GM23338 (cell line): ENCODE measurements at regions not wholly inside any gene's neighbourhood (a gene's known extent, or its start where the extent isn't known, plus 50 kb on each side); places are given as distances from the start of the nearest gene placed in this dataset.

Source experiments
- ATAC-seq: fragments of 200-7000 bp; cut with Tn5 transposase; 3 replicates; pipeline ENCODE4 v1.9.1; 2020
- DNase-seq: peaks from one replicate; pipeline ENCODE4 v3.0.0-alpha.2; 2015; ENCODE audit warnings: low spot score
- H2AFZ ChIP-seq: fragments of 200-600 bp; sonication (generic); 2 replicates; pipeline ENCODE4 v1.8.0; 2016; ENCODE audit warnings: antibody characterized with exemption, mild to moderate bottlenecking, moderate library complexity
- H3F3A ChIP-seq: fragments of 200-600 bp; sonication (generic); replicated peaks from 2 replicates; pipeline ENCODE4 v1.8.0; 2017; ENCODE audit warnings: antibody characterized with exemption, mixed run types, low read depth
- H3K27ac ChIP-seq: fragments of 200-600 bp; sonication (generic); 2 replicates; pipeline ENCODE4 v1.6.1; 2016; ENCODE audit warnings: low read depth
- H3K27me3 ChIP-seq: fragments of 200-600 bp; sonication (generic); 2 replicates; pipeline ENCODE4 v1.8.0; 2016; ENCODE audit warnings: mild to moderate bottlenecking, mixed run types, moderate library complexity; ENCODE audit not compliant: insufficient read depth
- H3K36me3 ChIP-seq: fragments of 200-600 bp; sonication (generic); 2 replicates; pipeline ENCODE4 v1.8.0; 2016; ENCODE audit warnings: mild to moderate bottlenecking; ENCODE audit not compliant: insufficient read depth
- H3K4me1 ChIP-seq: fragments of 200-600 bp; sonication (generic); 2 replicates; pipeline ENCODE4 v1.8.0; 2016; ENCODE audit warnings: mild to moderate bottlenecking, moderate library complexity; ENCODE audit not compliant: insufficient read depth
- H3K4me2 ChIP-seq: fragments of 200-600 bp; sonication (generic); 2 replicates; pipeline ENCODE4 v1.7.1; 2017; ENCODE audit warnings: mixed run types
- H3K4me3 ChIP-seq: fragments of 200-600 bp; sonication (generic); 2 replicates; pipeline ENCODE4 v1.6.1; 2016; ENCODE audit warnings: mixed run types
- H3K79me2 ChIP-seq: fragments of 200-600 bp; sonication (generic); replicated peaks from 2 replicates; pipeline ENCODE4 v1.8.0; 2017; ENCODE audit warnings: mild to moderate bottlenecking; ENCODE audit not compliant: insufficient read depth
- H3K9me2 ChIP-seq: fragments of 200-600 bp; sonication (generic); 2 replicates; pipeline ENCODE4 v1.8.0; 2017; ENCODE audit not compliant: insufficient read depth
- H4K20me1 ChIP-seq: fragments of 200-600 bp; sonication (generic); replicated peaks from 2 replicates; pipeline ENCODE4 v1.8.0; 2017; ENCODE audit warnings: mild to moderate bottlenecking; ENCODE audit not compliant: insufficient read depth
- H3K27ac Mint-ChIP-seq: 2 replicates; pipeline ENCODE4 v1.8.0; 2020; ENCODE audit warnings: inconsistent platforms, mild to moderate bottlenecking, moderate library complexity, mixed read lengths
- H3K27me3 Mint-ChIP-seq: 3 replicates; pipeline ENCODE4 v1.8.0; 2022; ENCODE audit warnings: low read depth, mild to moderate bottlenecking, moderate library complexity, mixed read lengths, inconsistent platforms; ENCODE audit not compliant: insufficient read depth, poor library complexity
- H3K36me3 Mint-ChIP-seq: 3 replicates; pipeline ENCODE4 v1.8.0; 2021; ENCODE audit warnings: low read depth, mild to moderate bottlenecking, inconsistent platforms, moderate library complexity, mixed read lengths
- H3K4me1 Mint-ChIP-seq: 3 replicates; pipeline ENCODE4 v1.8.0; 2020; ENCODE audit warnings: mild to moderate bottlenecking, inconsistent platforms, mixed read lengths
- H3K4me3 Mint-ChIP-seq: 3 replicates; pipeline ENCODE4 v1.8.0; 2021; ENCODE audit warnings: moderate library complexity, mild to moderate bottlenecking, inconsistent platforms, mixed read lengths
- H3K9me3 Mint-ChIP-seq: 3 replicates; pipeline ENCODE4 v1.8.0; 2020; ENCODE audit warnings: moderate library complexity, mild to moderate bottlenecking, inconsistent platforms, mixed read lengths
- JUNB ChIP-seq: IDR thresholded peaks from one replicate; pipeline ENCODE4 v1.6.1; 2016; ENCODE audit warnings: antibody characterized with exemption; ENCODE audit not compliant: unreplicated experiment
- NANOG ChIP-seq: IDR thresholded peaks from 2 replicates; pipeline ENCODE4 v1.6.1; 2016; ENCODE audit warnings: antibody characterized with exemption, borderline replicate concordance
- ZNF114 ChIP-seq: fragments of 250-450 bp; sonication (Bioruptor Pico); IDR thresholded peaks from 2 replicates; pipeline ENCODE4 v1.5.0; 2020; ENCODE audit warnings: mild to moderate bottlenecking, moderate library complexity
- ZNF331 ChIP-seq: fragments of 250-450 bp; sonication (Bioruptor Pico); IDR thresholded peaks from 2 replicates; pipeline ENCODE4 v1.5.0; 2020; ENCODE audit warnings: low read depth, mild to moderate bottlenecking, moderate library complexity
- TF ChIP-seq, protein P1 (sequence below): IDR thresholded peaks from one replicate; pipeline ENCODE4 v1.6.1; 2018; ENCODE audit warnings: antibody characterized with exemption; ENCODE audit not compliant: unreplicated experiment
- TF ChIP-seq, protein P2 (sequence below): fragments of 250-450 bp; sonication (Bioruptor Pico); IDR thresholded peaks from 2 replicates; pipeline ENCODE4 v1.5.0; 2020; ENCODE audit warnings: mild to moderate bottlenecking, moderate library complexity

DNA sequence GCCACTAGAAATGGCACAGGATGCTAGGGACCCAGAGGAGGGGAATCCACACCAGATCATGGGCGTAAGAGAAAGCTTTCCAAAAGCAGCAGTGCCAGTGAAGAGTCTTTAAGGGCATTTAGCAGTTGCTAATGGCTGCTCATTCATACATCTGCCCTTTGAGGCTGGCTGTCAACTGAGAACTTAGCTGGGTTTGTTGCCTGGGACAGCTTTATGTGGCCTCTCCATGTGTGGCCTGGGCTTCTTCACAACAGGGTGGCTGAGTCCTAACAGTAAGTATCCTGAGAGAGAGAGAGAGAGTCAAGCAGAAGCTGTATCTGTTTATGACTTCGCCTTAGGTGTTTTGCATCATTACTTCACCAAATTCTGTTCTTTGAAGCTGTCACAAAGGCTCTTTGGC, 286.1 kb upstream of the KCNJ16 start:
- Mint-ChIP-seq H3K36me3 (no peaks in the 10 kb centered on the region), H3K9me3 (no peaks in the 10 kb centered on the region), H3K4me1 (no peaks in the 10 kb centered on the region), H3K27me3 (no peaks in the 10 kb centered on the region), H3K27ac (no peak overlapping the region), H3K4me3 (no peak overlapping the region)
- H3K4me1 ChIP-seq, result no peaks in the 10 kb centered on the region
- no peak overlapping the region for H2AFZ ChIP-seq
- H3K36me3 ChIP-seq, result no peaks in the 10 kb centered on the region
- no peak for DNase-seq
- no peak overlapping the region for H3K27ac ChIP-seq
- H3K27me3 ChIP-seq, result no peaks in the 10 kb centered on the region
- TF ChIP-seq JUNB, result no peak
- no peaks in the 10 kb centered on the region for H3K9me2 ChIP-seq
- H3K4me2 ChIP-seq, result no peak overlapping the region
- no peaks in the 10 kb centered on the region for H4K20me1 ChIP-seq
- H3K4me3 ChIP-seq, result no peak overlapping the region
- no peaks in the 10 kb centered on the region for H3F3A ChIP-seq
- no peak for ATAC-seq
- H3K79me2 ChIP-seq, result no peaks in the 10 kb centered on the region

DNA sequence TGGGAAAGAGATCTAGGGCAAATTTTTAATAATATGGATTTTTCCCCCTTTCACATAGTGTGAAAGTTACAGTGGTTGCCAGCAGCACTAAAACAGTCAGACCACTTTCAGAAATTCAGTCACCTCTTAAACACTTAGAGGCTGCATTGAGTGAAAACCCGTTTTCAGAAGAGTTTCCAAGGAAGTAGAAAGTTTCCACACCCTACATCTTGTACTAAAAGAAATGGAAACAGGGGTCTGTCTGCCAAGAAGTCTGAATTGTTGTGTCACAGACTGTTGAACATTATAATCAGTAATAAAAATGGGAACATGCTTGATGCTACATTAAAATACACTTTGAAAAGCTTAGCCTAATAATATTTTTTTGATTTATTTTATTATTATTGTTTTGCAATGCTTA, 278.9 kb upstream of the KCNJ16 start:
- no peaks in the 10 kb centered on the region for H3K27me3 ChIP-seq
- H3K4me3 Mint-ChIP-seq, result no peak overlapping the region
- ATAC-seq, result no peak
- no peaks in the 10 kb centered on the region for H3K36me3 ChIP-seq
- H2AFZ ChIP-seq, result no peak overlapping the region
- no peaks in the 10 kb centered on the region for H3K27me3 Mint-ChIP-seq
- H3K9me2 ChIP-seq, result peaks cover 9% of the 10 kb centered on the region; the same call in 1 of the 2 replicates
- peaks cover 9% of the 10 kb centered on the region for H3K9me3 Mint-ChIP-seq
- no peaks in the 10 kb centered on the region for H3F3A ChIP-seq
- no peaks in the 10 kb centered on the region; the same call in 1 of the 2 replicates for H3K4me1 ChIP-seq
- H3K27ac Mint-ChIP-seq, result no peak overlapping the region
- no peaks in the 10 kb centered on the region for H3K79me2 ChIP-seq
- no peaks in the 10 kb centered on the region for H4K20me1 ChIP-seq
- H3K36me3 Mint-ChIP-seq, result peaks cover 7% of the 10 kb centered on the region; the same call in 2 of the 3 replicates
- no peak overlapping the region for H3K4me3 ChIP-seq
- no peaks in the 10 kb centered on the region for H3K4me1 Mint-ChIP-seq
- no peak overlapping the region for H3K4me2 ChIP-seq
- TF ChIP-seq NANOG, result no peak
- TF ChIP-seq ZNF331 (CRISPR knock-in tag), result no peak
- TF ChIP-seq ZNF114 (CRISPR knock-in tag), result no peak
- TF ChIP-seq, protein P1, sequence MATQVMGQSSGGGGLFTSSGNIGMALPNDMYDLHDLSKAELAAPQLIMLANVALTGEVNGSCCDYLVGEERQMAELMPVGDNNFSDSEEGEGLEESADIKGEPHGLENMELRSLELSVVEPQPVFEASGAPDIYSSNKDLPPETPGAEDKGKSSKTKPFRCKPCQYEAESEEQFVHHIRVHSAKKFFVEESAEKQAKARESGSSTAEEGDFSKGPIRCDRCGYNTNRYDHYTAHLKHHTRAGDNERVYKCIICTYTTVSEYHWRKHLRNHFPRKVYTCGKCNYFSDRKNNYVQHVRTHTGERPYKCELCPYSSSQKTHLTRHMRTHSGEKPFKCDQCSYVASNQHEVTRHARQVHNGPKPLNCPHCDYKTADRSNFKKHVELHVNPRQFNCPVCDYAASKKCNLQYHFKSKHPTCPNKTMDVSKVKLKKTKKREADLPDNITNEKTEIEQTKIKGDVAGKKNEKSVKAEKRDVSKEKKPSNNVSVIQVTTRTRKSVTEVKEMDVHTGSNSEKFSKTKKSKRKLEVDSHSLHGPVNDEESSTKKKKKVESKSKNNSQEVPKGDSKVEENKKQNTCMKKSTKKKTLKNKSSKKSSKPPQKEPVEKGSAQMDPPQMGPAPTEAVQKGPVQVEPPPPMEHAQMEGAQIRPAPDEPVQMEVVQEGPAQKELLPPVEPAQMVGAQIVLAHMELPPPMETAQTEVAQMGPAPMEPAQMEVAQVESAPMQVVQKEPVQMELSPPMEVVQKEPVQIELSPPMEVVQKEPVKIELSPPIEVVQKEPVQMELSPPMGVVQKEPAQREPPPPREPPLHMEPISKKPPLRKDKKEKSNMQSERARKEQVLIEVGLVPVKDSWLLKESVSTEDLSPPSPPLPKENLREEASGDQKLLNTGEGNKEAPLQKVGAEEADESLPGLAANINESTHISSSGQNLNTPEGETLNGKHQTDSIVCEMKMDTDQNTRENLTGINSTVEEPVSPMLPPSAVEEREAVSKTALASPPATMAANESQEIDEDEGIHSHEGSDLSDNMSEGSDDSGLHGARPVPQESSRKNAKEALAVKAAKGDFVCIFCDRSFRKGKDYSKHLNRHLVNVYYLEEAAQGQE, result no peak
- TF ChIP-seq, protein P2, sequence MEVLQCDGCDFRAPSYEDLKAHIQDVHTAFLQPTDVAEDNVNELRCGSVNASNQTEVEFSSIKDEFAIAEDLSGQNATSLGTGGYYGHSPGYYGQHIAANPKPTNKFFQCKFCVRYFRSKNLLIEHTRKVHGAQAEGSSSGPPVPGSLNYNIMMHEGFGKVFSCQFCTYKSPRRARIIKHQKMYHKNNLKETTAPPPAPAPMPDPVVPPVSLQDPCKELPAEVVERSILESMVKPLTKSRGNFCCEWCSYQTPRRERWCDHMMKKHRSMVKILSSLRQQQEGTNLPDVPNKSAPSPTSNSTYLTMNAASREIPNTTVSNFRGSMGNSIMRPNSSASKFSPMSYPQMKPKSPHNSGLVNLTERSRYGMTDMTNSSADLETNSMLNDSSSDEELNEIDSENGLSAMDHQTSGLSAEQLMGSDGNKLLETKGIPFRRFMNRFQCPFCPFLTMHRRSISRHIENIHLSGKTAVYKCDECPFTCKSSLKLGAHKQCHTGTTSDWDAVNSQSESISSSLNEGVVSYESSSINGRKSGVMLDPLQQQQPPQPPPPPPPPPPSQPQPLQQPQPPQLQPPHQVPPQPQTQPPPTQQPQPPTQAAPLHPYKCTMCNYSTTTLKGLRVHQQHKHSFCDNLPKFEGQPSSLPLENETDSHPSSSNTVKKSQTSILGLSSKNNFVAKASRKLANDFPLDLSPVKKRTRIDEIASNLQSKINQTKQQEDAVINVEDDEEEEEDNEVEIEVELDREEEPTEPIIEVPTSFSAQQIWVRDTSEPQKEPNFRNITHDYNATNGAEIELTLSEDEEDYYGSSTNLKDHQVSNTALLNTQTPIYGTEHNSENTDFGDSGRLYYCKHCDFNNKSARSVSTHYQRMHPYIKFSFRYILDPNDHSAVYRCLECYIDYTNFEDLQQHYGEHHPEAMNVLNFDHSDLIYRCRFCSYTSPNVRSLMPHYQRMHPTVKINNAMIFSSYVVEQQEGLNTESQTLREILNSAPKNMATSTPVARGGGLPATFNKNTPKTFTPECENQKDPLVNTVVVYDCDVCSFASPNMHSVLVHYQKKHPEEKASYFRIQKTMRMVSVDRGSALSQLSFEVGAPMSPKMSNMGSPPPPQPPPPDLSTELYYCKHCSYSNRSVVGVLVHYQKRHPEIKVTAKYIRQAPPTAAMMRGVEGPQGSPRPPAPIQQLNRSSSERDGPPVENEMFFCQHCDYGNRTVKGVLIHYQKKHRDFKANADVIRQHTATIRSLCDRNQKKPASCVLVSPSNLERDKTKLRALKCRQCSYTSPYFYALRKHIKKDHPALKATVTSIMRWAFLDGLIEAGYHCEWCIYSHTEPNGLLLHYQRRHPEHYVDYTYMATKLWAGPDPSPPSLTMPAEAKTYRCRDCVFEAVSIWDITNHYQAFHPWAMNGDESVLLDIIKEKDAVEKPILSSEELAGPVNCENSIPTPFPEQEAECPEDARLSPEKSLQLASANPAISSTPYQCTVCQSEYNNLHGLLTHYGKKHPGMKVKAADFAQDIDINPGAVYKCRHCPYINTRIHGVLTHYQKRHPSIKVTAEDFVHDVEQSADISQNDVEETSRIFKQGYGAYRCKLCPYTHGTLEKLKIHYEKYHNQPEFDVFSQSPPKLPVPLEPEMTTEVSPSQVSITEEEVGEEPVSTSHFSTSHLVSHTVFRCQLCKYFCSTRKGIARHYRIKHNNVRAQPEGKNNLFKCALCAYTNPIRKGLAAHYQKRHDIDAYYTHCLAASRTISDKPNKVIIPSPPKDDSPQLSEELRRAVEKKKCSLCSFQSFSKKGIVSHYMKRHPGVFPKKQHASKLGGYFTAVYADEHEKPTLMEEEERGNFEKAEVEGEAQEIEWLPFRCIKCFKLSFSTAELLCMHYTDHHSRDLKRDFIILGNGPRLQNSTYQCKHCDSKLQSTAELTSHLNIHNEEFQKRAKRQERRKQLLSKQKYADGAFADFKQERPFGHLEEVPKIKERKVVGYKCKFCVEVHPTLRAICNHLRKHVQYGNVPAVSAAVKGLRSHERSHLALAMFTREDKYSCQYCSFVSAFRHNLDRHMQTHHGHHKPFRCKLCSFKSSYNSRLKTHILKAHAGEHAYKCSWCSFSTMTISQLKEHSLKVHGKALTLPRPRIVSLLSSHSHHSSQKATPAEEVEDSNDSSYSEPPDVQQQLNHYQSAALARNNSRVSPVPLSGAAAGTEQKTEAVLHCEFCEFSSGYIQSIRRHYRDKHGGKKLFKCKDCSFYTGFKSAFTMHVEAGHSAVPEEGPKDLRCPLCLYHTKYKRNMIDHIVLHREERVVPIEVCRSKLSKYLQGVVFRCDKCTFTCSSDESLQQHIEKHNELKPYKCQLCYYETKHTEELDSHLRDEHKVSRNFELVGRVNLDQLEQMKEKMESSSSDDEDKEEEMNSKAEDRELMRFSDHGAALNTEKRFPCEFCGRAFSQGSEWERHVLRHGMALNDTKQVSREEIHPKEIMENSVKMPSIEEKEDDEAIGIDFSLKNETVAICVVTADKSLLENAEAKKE (CRISPR knock-in tag), result no peak
- DNase-seq, result no peak
- H3K27ac ChIP-seq, result no peak overlapping the region
